ENCODE measurements at regions not wholly inside any gene's neighbourhood (a gene's known extent, or its start where the extent isn't known, plus 50 kb on each side); places are given as distances from the start of the nearest gene placed in this dataset.

GRCh38 chr13:32951580-32951979, 64.6 kb upstream of the KL start:
- TF ChIP-seq POLR2AphosphoS5 (IDR thresholded peaks at IDR 0.05; ENCODE audit: low read depth, low read length) (no peak), SIN3A (IDR thresholded peaks at IDR 0.05; ENCODE audit: borderline replicate concordance, insufficient read depth, low read depth, low read length) (no peak), CTCF (IDR thresholded peaks at IDR 0.05) (no peak), TCF7L2 (IDR thresholded peaks at IDR 0.05; ENCODE audit: low read depth, low read length) (no peak), REST (IDR thresholded peaks at IDR 0.05; ENCODE audit: insufficient read depth in 1 of 2, low read depth in 2 of 2, low read length in 1 of 2) (no peak)
- ATAC-seq (no peak), DNase-seq (ENCODE audit: low read depth, low spot score) (no peak)
- BruUV-seq (replicated peaks): no TSS peak
- in situ Hi-C loops (cut with HindIII; ENCODE audit: low pct_unique_long_range_greater_than_20kb, low sequenced_read_pairs) (no loop called here), intact Hi-C loops (cut with micrococcal nuclease; ENCODE audit: unreplicated experiment) (no loop called here)
- no peaks in the 10 kb centered on the region for H3K4me1 ChIP-seq (ENCODE audit: control insufficient read depth, insufficient read depth, low read length)
- CTCF ChIA-PET: no interaction called here
- H3K27me3 ChIP-seq (ENCODE audit: control insufficient read depth, insufficient read depth, low read length): no peaks in the 10 kb centered on the region
- H3K4me3 ChIP-seq (ENCODE audit: low read depth in 2 of 2, low read length in 2 of 2): no peak overlapping the region
- H3K27ac ChIP-seq (ENCODE audit: low read length): no peak overlapping the region
- no peaks in the 10 kb centered on the region for H3K9me3 ChIP-seq (ENCODE audit: control insufficient read depth, insufficient read depth, low read depth, low read length)
- H3K36me3 ChIP-seq (ENCODE audit: control insufficient read depth, insufficient read depth, low read length): no peaks in the 10 kb centered on the region
- POLR2A ChIA-PET: no interaction called here

GRCh38 chr13:32955881-32956594, 60.2 kb upstream of the KL start:
- Histone ChIP-seq H3K9me3 (ENCODE audit: control insufficient read depth, insufficient read depth, low read depth, low read length) (no peaks in the 10 kb centered on the region), H3K27me3 (ENCODE audit: control insufficient read depth, insufficient read depth, low read length) (no peaks in the 10 kb centered on the region), H3K4me3 (ENCODE audit: low read depth in 2 of 2, low read length in 2 of 2) (no peak overlapping the region), H3K27ac (ENCODE audit: low read length) (no peak overlapping the region), H3K4me1 (ENCODE audit: control insufficient read depth, insufficient read depth, low read length) (no peaks in the 10 kb centered on the region), H3K36me3 (ENCODE audit: control insufficient read depth, insufficient read depth, low read length) (no peaks in the 10 kb centered on the region)
- in situ Hi-C loops (cut with HindIII; ENCODE audit: low pct_unique_long_range_greater_than_20kb, low sequenced_read_pairs) (no loop called here), intact Hi-C loops (cut with micrococcal nuclease; ENCODE audit: unreplicated experiment) (no loop called here)
- ATAC-seq: no peak
- BruUV-seq (replicated peaks): no TSS peak
- DNase-seq (ENCODE audit: low read depth, low spot score): no peak
- CTCF ChIA-PET: no interaction called here
- POLR2A ChIA-PET: no interaction called here
- TF ChIP-seq CTCF (IDR thresholded peaks at IDR 0.05) (no peak), TCF7L2 (IDR thresholded peaks at IDR 0.05; ENCODE audit: low read depth, low read length) (no peak), POLR2AphosphoS5 (IDR thresholded peaks at IDR 0.05; ENCODE audit: low read depth, low read length) (no peak)

Data from Panc1 (cell line).